Progenitor cell of endocrine pancreas (in vitro differentiated cells): ENCODE measurements at regions not wholly inside any gene's neighbourhood (a gene's known extent, or its start where the extent isn't known, plus 50 kb on each side); places are given as distances from the start of the nearest gene placed in this dataset.

ENCODE experiments used
- DNase-seq: peaks from one replicate; pipeline ENCODE4 v3.0.0; 2021; ENCODE audit warnings: low spot score; ENCODE audit not compliant: unreplicated experiment
- H3K27ac Mint-ChIP-seq: 2 replicates; pipeline ENCODE4 v1.8.0; 2021; ENCODE audit warnings: mild to moderate bottlenecking, moderate library complexity, mixed read lengths
- H3K27me3 Mint-ChIP-seq: 2 replicates; pipeline ENCODE4 v1.8.0; 2021; ENCODE audit warnings: mixed read lengths
- H3K36me3 Mint-ChIP-seq: 2 replicates; pipeline ENCODE4 v1.8.0; 2022; ENCODE audit warnings: mixed read lengths; ENCODE audit not compliant: insufficient read depth
- H3K4me1 Mint-ChIP-seq: 2 replicates; pipeline ENCODE4 v1.8.0; 2021; ENCODE audit warnings: low read depth, mixed read lengths
- H3K4me3 Mint-ChIP-seq: 2 replicates; pipeline ENCODE4 v1.8.0; 2021; ENCODE audit warnings: low read depth, mild to moderate bottlenecking, moderate library complexity, mixed read lengths
- H3K9me3 Mint-ChIP-seq: 2 replicates; pipeline ENCODE4 v1.8.0; 2021; ENCODE audit warnings: low read depth, mixed read lengths
- CTCF ChIP-seq: fragments of 200-600 bp; sonication (generic); IDR thresholded peaks from one replicate; pipeline ENCODE4 v1.5.0; 2021; ENCODE audit warnings: antibody characterized with exemption, mild to moderate bottlenecking; ENCODE audit not compliant: unreplicated experiment

GRCh38 chr12:13870255-13870654 is 111.1 kb downstream of the GRIN2B start:
- DNase-seq: no peak
- Mint-ChIP-seq H3K4me3 (no peak overlapping the region), H3K9me3 (no peaks in the 10 kb centered on the region), H3K27me3 (peaks cover 11% of the 10 kb centered on the region), H3K36me3 (no peaks in the 10 kb centered on the region), H3K4me1 (no peaks in the 10 kb centered on the region), H3K27ac (no peak overlapping the region)
- no peak for TF ChIP-seq CTCF

- peak; percentile 100 for TF ChIP-seq CTCF
- no peaks in the 10 kb centered on the region for H3K9me3 Mint-ChIP-seq
- no peak overlapping the region for H3K4me3 Mint-ChIP-seq
- no peak overlapping the region for H3K27ac Mint-ChIP-seq
- peak; percentile 72 for DNase-seq
- peaks cover 28% of the 10 kb centered on the region for H3K27me3 Mint-ChIP-seq
- no peaks in the 10 kb centered on the region for H3K4me1 Mint-ChIP-seq
- no peaks in the 10 kb centered on the region for H3K36me3 Mint-ChIP-seq
Measured at GRCh38 chr12:13864081-13864673, 117.2 kb downstream of the GRIN2B start.

GRCh38 chr12:13857750-13858149 is 123.7 kb downstream of the GRIN2B start:
- Mint-ChIP-seq H3K4me1 (no peaks in the 10 kb centered on the region), H3K36me3 (no peaks in the 10 kb centered on the region), H3K27me3 (peaks cover 14% of the 10 kb centered on the region), H3K4me3 (no peak overlapping the region), H3K9me3 (no peaks in the 10 kb centered on the region), H3K27ac (no peak overlapping the region)
- DNase-seq: no peak
- TF ChIP-seq CTCF: no peak

- Mint-ChIP-seq H3K36me3 (no peaks in the 10 kb centered on the region), H3K27ac (no peak overlapping the region), H3K9me3 (no peaks in the 10 kb centered on the region), H3K4me3 (no peak overlapping the region), H3K4me1 (no peaks in the 10 kb centered on the region), H3K27me3 (peaks cover 21% of the 10 kb centered on the region)
- no peak for DNase-seq
- no peak for TF ChIP-seq CTCF
Measured at GRCh38 chr12:13853471-13853870, 127.9 kb downstream of the GRIN2B start.

GRCh38 chr12:13851828-13852227 is 129.6 kb downstream of the GRIN2B start:
- H3K9me3 Mint-ChIP-seq: no peaks in the 10 kb centered on the region
- DNase-seq: no peak
- no peak for TF ChIP-seq CTCF
- no peaks in the 10 kb centered on the region for H3K4me1 Mint-ChIP-seq
- H3K27ac Mint-ChIP-seq: no peak overlapping the region
- H3K36me3 Mint-ChIP-seq: no peaks in the 10 kb centered on the region
- no peak overlapping the region for H3K4me3 Mint-ChIP-seq
- peaks cover 30% of the 10 kb centered on the region for H3K27me3 Mint-ChIP-seq
